ENCODE measurements at regions not wholly inside any gene's neighbourhood (a gene's known extent, or its start where the extent isn't known, plus 50 kb on each side); places are given as distances from the start of the nearest gene placed in this dataset.

- H3K9me2 ChIP-seq (replicated peaks; ENCODE audit: insufficient read depth, low read length): no peaks in the 10 kb centered on the region
- H3K4me3 ChIP-seq (ENCODE audit: insufficient read depth, low read length, poor library complexity, severe bottlenecking): no peak overlapping the region
- H2AFZ ChIP-seq (ENCODE audit: low read depth, low read length, severe bottlenecking): no peak overlapping the region
- TF ChIP-seq, protein P1, sequence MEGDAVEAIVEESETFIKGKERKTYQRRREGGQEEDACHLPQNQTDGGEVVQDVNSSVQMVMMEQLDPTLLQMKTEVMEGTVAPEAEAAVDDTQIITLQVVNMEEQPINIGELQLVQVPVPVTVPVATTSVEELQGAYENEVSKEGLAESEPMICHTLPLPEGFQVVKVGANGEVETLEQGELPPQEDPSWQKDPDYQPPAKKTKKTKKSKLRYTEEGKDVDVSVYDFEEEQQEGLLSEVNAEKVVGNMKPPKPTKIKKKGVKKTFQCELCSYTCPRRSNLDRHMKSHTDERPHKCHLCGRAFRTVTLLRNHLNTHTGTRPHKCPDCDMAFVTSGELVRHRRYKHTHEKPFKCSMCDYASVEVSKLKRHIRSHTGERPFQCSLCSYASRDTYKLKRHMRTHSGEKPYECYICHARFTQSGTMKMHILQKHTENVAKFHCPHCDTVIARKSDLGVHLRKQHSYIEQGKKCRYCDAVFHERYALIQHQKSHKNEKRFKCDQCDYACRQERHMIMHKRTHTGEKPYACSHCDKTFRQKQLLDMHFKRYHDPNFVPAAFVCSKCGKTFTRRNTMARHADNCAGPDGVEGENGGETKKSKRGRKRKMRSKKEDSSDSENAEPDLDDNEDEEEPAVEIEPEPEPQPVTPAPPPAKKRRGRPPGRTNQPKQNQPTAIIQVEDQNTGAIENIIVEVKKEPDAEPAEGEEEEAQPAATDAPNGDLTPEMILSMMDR (IDR thresholded peaks at IDR 0.05; ENCODE audit: insufficient read depth, low read length, poor library complexity, severe bottlenecking): no peak
- TF ChIP-seq EZH2phosphoT487 (conservative IDR thresholded peaks at IDR 0.05; ENCODE audit: low read length): no peak
- no peaks in the 10 kb centered on the region for H3K27me3 ChIP-seq (ENCODE audit: low read length)
- no peaks in the 10 kb centered on the region for H3F3A ChIP-seq (ENCODE audit: insufficient read depth)
- no peaks in the 10 kb centered on the region for H4K20me1 ChIP-seq (ENCODE audit: low read depth, low read length)
- H3K9ac ChIP-seq (ENCODE audit: low read length): no peak overlapping the region
- no peak overlapping the region for H3K4me2 ChIP-seq (ENCODE audit: low read depth, low read length, poor library complexity, severe bottlenecking)
- no peaks in the 10 kb centered on the region for H3K9me3 ChIP-seq (ENCODE audit: insufficient read depth, low read length)
- H3K27ac ChIP-seq (ENCODE audit: low read depth, low read length): no peak overlapping the region
- H3K79me2 ChIP-seq (ENCODE audit: insufficient read depth, low read length): no peaks in the 10 kb centered on the region
- no peaks in the 10 kb centered on the region for H3K36me3 ChIP-seq (ENCODE audit: low read length)
Measured at GRCh38 chr6:100181309-100181708, 187.3 kb upstream of the MCHR2 start.

GRCh38 chr6:100179576-100179975 is 185.6 kb upstream of the MCHR2 start:
- H2AFZ ChIP-seq (ENCODE audit: low read depth, low read length, severe bottlenecking): no peak overlapping the region
- H3K9me2 ChIP-seq (replicated peaks; ENCODE audit: insufficient read depth, low read length): no peaks in the 10 kb centered on the region
- H3K9ac ChIP-seq (ENCODE audit: low read length): no peak overlapping the region
- no peak overlapping the region for H3K4me2 ChIP-seq (ENCODE audit: low read depth, low read length, poor library complexity, severe bottlenecking)
- H3K36me3 ChIP-seq (ENCODE audit: low read length): no peaks in the 10 kb centered on the region
- no peak for TF ChIP-seq EZH2phosphoT487 (conservative IDR thresholded peaks at IDR 0.05; ENCODE audit: low read length)
- TF ChIP-seq, protein P1 (IDR thresholded peaks at IDR 0.05; ENCODE audit: insufficient read depth, low read length, poor library complexity, severe bottlenecking): no peak
- no peaks in the 10 kb centered on the region for H4K20me1 ChIP-seq (ENCODE audit: low read depth, low read length)
- H3K27ac ChIP-seq (ENCODE audit: low read depth, low read length): no peak overlapping the region
- H3K27me3 ChIP-seq (ENCODE audit: low read length): no peaks in the 10 kb centered on the region
- no peak overlapping the region for H3K4me3 ChIP-seq (ENCODE audit: insufficient read depth, low read length, poor library complexity, severe bottlenecking)
- H3K79me2 ChIP-seq (ENCODE audit: insufficient read depth, low read length): no peaks in the 10 kb centered on the region
- H3F3A ChIP-seq (ENCODE audit: insufficient read depth): no peaks in the 10 kb centered on the region
- no peaks in the 10 kb centered on the region for H3K9me3 ChIP-seq (ENCODE audit: insufficient read depth, low read length)

DNA sequence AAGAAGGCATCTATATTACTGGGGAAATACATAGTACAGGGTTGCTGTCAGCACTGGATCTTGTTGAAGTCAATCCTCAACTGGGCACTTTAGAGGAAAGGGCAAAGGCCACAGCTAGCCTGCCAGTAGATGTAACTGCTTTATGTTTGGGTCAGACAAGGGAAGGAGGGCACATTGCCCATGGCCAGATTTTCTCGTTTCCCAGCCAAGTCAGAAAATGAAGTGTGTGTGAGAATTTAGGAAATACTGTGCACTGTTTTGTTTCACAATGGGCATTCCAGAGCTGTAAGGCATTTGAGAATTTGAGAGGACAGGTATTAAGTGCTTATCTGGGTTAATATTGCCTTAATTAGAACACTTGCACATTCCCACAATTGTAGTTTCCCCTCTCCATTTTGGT is 183.9 kb upstream of the MCHR2 start:
- H3F3A ChIP-seq (ENCODE audit: insufficient read depth): no peaks in the 10 kb centered on the region
- no peak overlapping the region for H3K4me3 ChIP-seq (ENCODE audit: insufficient read depth, low read length, poor library complexity, severe bottlenecking)
- no peak overlapping the region for H3K4me2 ChIP-seq (ENCODE audit: low read depth, low read length, poor library complexity, severe bottlenecking)
- H3K9ac ChIP-seq (ENCODE audit: low read length): no peak overlapping the region
- H3K9me3 ChIP-seq (ENCODE audit: insufficient read depth, low read length): no peaks in the 10 kb centered on the region
- no peaks in the 10 kb centered on the region for H3K9me2 ChIP-seq (replicated peaks; ENCODE audit: insufficient read depth, low read length)
- H4K20me1 ChIP-seq (ENCODE audit: low read depth, low read length): no peaks in the 10 kb centered on the region
- no peaks in the 10 kb centered on the region for H3K36me3 ChIP-seq (ENCODE audit: low read length)
- no peak overlapping the region for H2AFZ ChIP-seq (ENCODE audit: low read depth, low read length, severe bottlenecking)
- TF ChIP-seq, protein P1 (IDR thresholded peaks at IDR 0.05; ENCODE audit: insufficient read depth, low read length, poor library complexity, severe bottlenecking): no peak
- no peak overlapping the region for H3K27ac ChIP-seq (ENCODE audit: low read depth, low read length)
- H3K79me2 ChIP-seq (ENCODE audit: insufficient read depth, low read length): no peaks in the 10 kb centered on the region
- no peaks in the 10 kb centered on the region for H3K27me3 ChIP-seq (ENCODE audit: low read length)
